ENCODE measurements at regions not wholly inside any gene's neighbourhood (a gene's known extent, or its start where the extent isn't known, plus 50 kb on each side); places are given as distances from the start of the nearest gene placed in this dataset.

- no peak for TF ChIP-seq CTCF (IDR thresholded peaks at IDR 0.05; ENCODE audit: low read length)
- TF ChIP-seq EZH2 (IDR thresholded peaks at IDR 0.05; ENCODE audit: borderline replicate concordance, low read length) = no peak
These were observed 71.4 kb upstream of the PARP11 start for GRCh38 chr12:3944620-3945019.

All from OCI-LY1 (cell line).